Stomach (tissue), 8 donors: ENCODE measurements at regions not wholly inside any gene's neighbourhood (a gene's known extent, or its start where the extent isn't known, plus 50 kb on each side); places are given as distances from the start of the nearest gene placed in this dataset.

Experiments
- DNase-seq, 2 donors: peaks; one replicate each; pipeline versions ENCODE4 v3.0.0 to v3.0.0-alpha.2; 2013 to 2019
- H3K27ac ChIP-seq, 5 donors: fragments of 200-600 bp in 4 of 5; sonication (generic) in 4 of 5; one replicate each; pipeline ENCODE4 v1.5.1; 2013 to 2019; ENCODE audit warnings: mild to moderate bottlenecking in 1 of 5, moderate library complexity in 1 of 5
- H3K27me3 ChIP-seq, 3 donors: fragments of 200-600 bp; sonication (generic); one replicate each; pipeline ENCODE4 v1.5.1; 2017 to 2019; ENCODE audit warnings: mixed run types in 1 of 3
- H3K36me3 ChIP-seq, 4 donors: fragments of 200-600 bp; sonication (generic); 1 replicate in 3 of 4; 2 replicates in 1 of 4; pipeline ENCODE4 v1.5.1; 2016 to 2019
- H3K4me1 ChIP-seq, 4 donors: fragments of 200-600 bp; sonication (generic); one replicate each; pipeline ENCODE4 v1.5.1; 2016 to 2019
- H3K4me3 ChIP-seq, 4 donors: fragments of 200-600 bp; sonication (generic) in 3 of 4; one replicate each; pipeline ENCODE4 v1.5.1; 2016 to 2019; ENCODE audit warnings: mild to moderate bottlenecking in 1 of 4
- H3K9me3 ChIP-seq, 4 donors: fragments of 200-600 bp; sonication (generic); one replicate each; pipeline ENCODE4 v1.5.1; 2016 to 2019
- EP300 ChIP-seq: sonication (generic); formaldehyde crosslinking; IDR thresholded peaks from one replicate; pipeline ENCODE4 v1.6.1; 2017; ENCODE audit warnings: antibody characterized with exemption
- POLR2A ChIP-seq, 4 donors: fragments of 450-650 bp; IDR thresholded peaks; one replicate each; pipeline ENCODE4 v1.6.1; 2016; ENCODE audit warnings: antibody characterized with exemption in 4 of 4, control low read depth in 2 of 4, mild to moderate bottlenecking in 1 of 4, moderate library complexity in 1 of 4
- POLR2AphosphoS5 ChIP-seq, 3 donors: sonication (generic); formaldehyde crosslinking; IDR thresholded peaks; one replicate each; pipeline ENCODE4 v1.6.1; 2016; ENCODE audit warnings: antibody characterized with exemption in 3 of 3
- WGBS, 5 donors: extraction: QIAGEN DNeasy Blood & Tissue Kit in 3 of 5; methylation state at CpG; one replicate each; pipeline versions ENCODE4 v1.1.5 to v1.1.7; 2013 to 2018; 5-methylcytosine and 5-hydroxymethylcytosine counted together
- intact Hi-C: fragments of 100-400 bp; cut with DNase I; formaldehyde crosslinking; loops from one replicate; pipeline ENCODE4 v1.15.1; 2023; ENCODE audit warnings: low total_unique reads
- TF ChIP-seq, protein P1 (sequence below), 7 experiments: fragments of 450-650 bp in 4 of 7; fragments of 200-600 bp in 3 of 7; sonication (generic) in 3 of 7; IDR thresholded peaks; one replicate each; pipeline ENCODE4 v1.5.1; 2016 to 2019; ENCODE audit warnings: antibody characterized with exemption in 7 of 7, control low read depth in 2 of 7, mild to moderate bottlenecking in 1 of 7
- donor health status: healthy with polysubstance abuse.
- donor health status: Bipolar disorder and iron deficiency.
- donor health status: healthy.

DNA sequence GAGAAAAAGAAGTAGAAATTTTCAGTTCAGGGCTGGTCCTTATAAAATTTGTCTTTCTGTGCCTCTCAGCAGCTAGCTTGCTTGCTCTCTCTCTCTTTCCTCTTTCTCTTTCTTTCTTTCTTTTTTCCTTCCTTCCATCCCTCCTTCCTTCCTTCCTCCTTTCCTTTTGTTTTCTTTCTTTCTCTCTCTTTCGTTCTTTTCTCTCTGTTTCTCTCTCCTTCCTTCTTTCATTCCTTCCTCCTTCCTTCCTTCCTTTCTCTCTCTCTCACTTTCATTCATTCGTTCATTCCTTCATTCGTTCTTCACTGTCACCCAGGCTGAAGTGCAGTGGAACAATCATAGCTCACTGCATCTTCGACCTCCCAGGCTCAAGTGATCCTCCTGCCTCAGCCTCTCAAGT is 69.3 kb upstream of the CPOX start:
- intact Hi-C loops = no loop called here
- H3K9me3 ChIP-seq = no peaks in the 10 kb centered on the region
- no peak overlapping the region for H3K4me3 ChIP-seq
- TF ChIP-seq, protein P1, sequence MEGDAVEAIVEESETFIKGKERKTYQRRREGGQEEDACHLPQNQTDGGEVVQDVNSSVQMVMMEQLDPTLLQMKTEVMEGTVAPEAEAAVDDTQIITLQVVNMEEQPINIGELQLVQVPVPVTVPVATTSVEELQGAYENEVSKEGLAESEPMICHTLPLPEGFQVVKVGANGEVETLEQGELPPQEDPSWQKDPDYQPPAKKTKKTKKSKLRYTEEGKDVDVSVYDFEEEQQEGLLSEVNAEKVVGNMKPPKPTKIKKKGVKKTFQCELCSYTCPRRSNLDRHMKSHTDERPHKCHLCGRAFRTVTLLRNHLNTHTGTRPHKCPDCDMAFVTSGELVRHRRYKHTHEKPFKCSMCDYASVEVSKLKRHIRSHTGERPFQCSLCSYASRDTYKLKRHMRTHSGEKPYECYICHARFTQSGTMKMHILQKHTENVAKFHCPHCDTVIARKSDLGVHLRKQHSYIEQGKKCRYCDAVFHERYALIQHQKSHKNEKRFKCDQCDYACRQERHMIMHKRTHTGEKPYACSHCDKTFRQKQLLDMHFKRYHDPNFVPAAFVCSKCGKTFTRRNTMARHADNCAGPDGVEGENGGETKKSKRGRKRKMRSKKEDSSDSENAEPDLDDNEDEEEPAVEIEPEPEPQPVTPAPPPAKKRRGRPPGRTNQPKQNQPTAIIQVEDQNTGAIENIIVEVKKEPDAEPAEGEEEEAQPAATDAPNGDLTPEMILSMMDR (IDR thresholded peaks at IDR 0.05) = no peak
- TF ChIP-seq EP300 = no peak
- TF ChIP-seq POLR2A (IDR thresholded peaks at IDR 0.05) = no peak
- TF ChIP-seq POLR2AphosphoS5 (IDR thresholded peaks at IDR 0.05) = no peak
- H3K4me1 ChIP-seq = peaks cover 0 to 1% (median under 1%) of the 10 kb centered on the region in 4 donors
- H3K36me3 ChIP-seq = no peaks in the 10 kb centered on the region
- DNase-seq = no peak
- H3K27ac ChIP-seq = no peak overlapping the region
- H3K27me3 ChIP-seq = peaks cover 0 to 1% (median 0%) of the 10 kb centered on the region in 3 donors
- WGBS, 5 donors = 77 to 88% (median 85%) methylated on average over 4 of the region's 4 CpGs

DNA sequence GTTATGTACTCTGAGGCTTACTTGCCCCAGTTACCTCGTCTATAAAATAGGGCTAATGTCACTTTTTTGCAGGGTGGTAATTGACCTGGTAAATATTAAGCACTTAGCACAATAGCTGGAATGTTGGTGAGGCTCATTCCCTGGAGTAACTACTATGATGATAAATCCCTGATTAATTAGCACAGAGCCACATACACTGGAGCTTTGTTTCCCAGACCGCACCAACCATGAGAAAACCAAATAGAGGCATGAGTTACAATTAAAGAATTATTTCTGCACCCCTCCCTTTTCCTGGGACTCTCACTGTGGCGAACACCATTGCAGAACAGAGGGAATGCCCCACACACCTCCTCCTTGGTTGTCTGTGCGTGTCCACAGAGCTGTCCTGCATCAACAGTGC is 76.6 kb upstream of the CPOX start:
- 34 to 59% (median 40%) methylated on average over 4 of the region's 4 CpGs for WGBS, 5 donors
- Histone ChIP-seq H3K27me3 (no peaks in the 10 kb centered on the region), H3K36me3 (no peaks in the 10 kb centered on the region)

DNA sequence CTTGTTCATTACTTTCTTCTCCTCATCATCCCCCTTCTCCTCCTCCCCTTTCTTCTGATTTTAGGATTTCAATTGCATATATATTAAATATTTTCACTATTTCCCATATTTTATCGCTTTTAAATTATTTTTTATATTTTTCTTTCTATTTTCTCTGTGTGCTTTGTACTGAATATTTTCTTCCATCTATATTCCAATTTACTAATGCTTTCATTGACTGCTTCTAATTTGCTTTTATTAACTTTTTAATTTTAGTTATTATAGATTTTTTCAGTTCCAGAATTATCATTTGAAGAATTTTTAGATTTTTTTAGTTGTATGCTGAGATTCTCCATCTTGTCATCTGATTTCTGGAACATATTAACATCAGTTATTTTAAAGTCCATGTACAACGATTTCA is 83.2 kb upstream of the ST3GAL6 start:
- WGBS, 5 donors = 85 to 97% (median 90%) methylated on average over 2 of the region's 2 CpGs
- no peaks in the 10 kb centered on the region for H3K36me3 ChIP-seq
- no peak overlapping the region for H3K4me3 ChIP-seq
- H3K4me1 ChIP-seq = no peaks in the 10 kb centered on the region
- DNase-seq = no peak
- H3K27me3 ChIP-seq = no peaks in the 10 kb centered on the region
- H3K9me3 ChIP-seq = no peaks in the 10 kb centered on the region
- TF ChIP-seq EP300 = no peak
- TF ChIP-seq POLR2AphosphoS5 (IDR thresholded peaks at IDR 0.05) = no peak
- TF ChIP-seq, protein P1 (IDR thresholded peaks at IDR 0.05) = no peak
- H3K27ac ChIP-seq = no peak overlapping the region
- intact Hi-C loops = no loop called here

More for the DNA sequence above, 76.6 kb upstream of the CPOX start:
- no peak overlapping the region for H3K4me3 ChIP-seq
- no peaks in the 10 kb centered on the region for H3K9me3 ChIP-seq
- intact Hi-C loops = no loop called here
- TF ChIP-seq, protein P1 (IDR thresholded peaks at IDR 0.05) = no peak
- TF ChIP-seq EP300 (no peak), POLR2A (IDR thresholded peaks at IDR 0.05) (no peak)
- H3K27ac ChIP-seq = no peak overlapping the region
- DNase-seq = peak in 1 of 2 donors; percentile 15
- no peaks in the 10 kb centered on the region for H3K4me1 ChIP-seq

GRCh38 chr3:98680723-98681122 is 82.4 kb upstream of the ST3GAL6 start:
- Histone ChIP-seq H3K9me3 (no peaks in the 10 kb centered on the region), H3K4me1 (no peaks in the 10 kb centered on the region), H3K27me3 (no peaks in the 10 kb centered on the region), H3K4me3 (no peak overlapping the region), H3K36me3 (no peaks in the 10 kb centered on the region), H3K27ac (no peak overlapping the region)
- 86 to 93% (median 90%) methylated on average over 5 of the region's 5 CpGs for WGBS, 5 donors
- no peak for DNase-seq
- TF ChIP-seq, protein P1 (IDR thresholded peaks at IDR 0.05) = no peak
- TF ChIP-seq EP300 (no peak), POLR2A (IDR thresholded peaks at IDR 0.05) (no peak), POLR2AphosphoS5 (IDR thresholded peaks at IDR 0.05) (no peak)
- intact Hi-C loops = no loop called here
